Activated CD4-positive, alpha-beta memory T cell treated with anti-CD3 and anti-CD28 coated beads for 36 hours (primary cell): ENCODE measurements at regions not wholly inside any gene's neighbourhood (a gene's known extent, or its start where the extent isn't known, plus 50 kb on each side); places are given as distances from the start of the nearest gene placed in this dataset.

ENCODE experiments used
- CTCF ChIA-PET: fragments of 350-600 bp; sonication (Branson Sonifier 250); formaldehyde crosslinking; loops from one replicate; lab custom pipeline; 2021; ENCODE audit warnings: antibody characterized with exemption, inconsistent platforms; lab: Charles Lee
- POLR2A ChIA-PET: fragments of 350-600 bp; sonication (Branson Sonifier 250); formaldehyde crosslinking; loops from one replicate; lab custom pipeline; 2021; ENCODE audit warnings: antibody characterized with exemption; lab: Charles Lee
- DNase-seq: peaks from one replicate; pipeline ENCODE4 v3.0.0-alpha.2; 2020
- H3K27ac Mint-ChIP-seq: one replicate; pipeline ENCODE4 v1.8.0; 2021; ENCODE audit warnings: mixed read lengths
- H3K27me3 Mint-ChIP-seq: one replicate; pipeline ENCODE4 v1.8.0; 2021; ENCODE audit warnings: mixed read lengths
- H3K36me3 Mint-ChIP-seq: one replicate; pipeline ENCODE4 v1.8.0; 2021; ENCODE audit warnings: mixed read lengths
- H3K4me1 Mint-ChIP-seq: one replicate; pipeline ENCODE4 v1.8.0; 2021; ENCODE audit warnings: low read depth, mixed read lengths
- H3K4me3 Mint-ChIP-seq: one replicate; pipeline ENCODE4 v1.8.0; 2021; ENCODE audit warnings: mild to moderate bottlenecking, mixed read lengths
- H3K9me3 Mint-ChIP-seq: one replicate; pipeline ENCODE4 v1.8.0; 2021; ENCODE audit warnings: mixed read lengths
- intact Hi-C: fragments of 100-400 bp; cut with micrococcal nuclease; formaldehyde crosslinking; loops from one replicate; pipeline ENCODE4 v1.15.1; 2023

DNA sequence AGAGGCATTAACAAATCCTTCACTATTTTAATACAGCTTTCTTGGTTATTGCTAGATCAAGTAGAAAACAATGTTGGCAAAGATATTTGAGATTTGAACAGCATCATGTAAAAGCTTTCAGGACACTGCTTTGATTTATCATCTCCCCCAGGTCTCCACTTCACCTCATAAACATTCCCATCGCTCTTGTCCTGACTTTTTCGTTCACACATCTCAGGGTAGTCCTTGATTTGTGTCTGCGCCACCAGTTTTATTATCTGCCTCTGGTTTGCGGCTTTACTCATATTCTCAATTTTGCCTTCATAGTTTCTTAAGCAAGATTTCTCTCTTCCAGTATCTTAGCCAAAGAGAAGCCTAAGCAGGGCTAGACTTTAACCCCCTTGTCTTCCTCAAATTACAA is 63.5 kb upstream of the ROR1 start:
- Mint-ChIP-seq H3K27me3 (no peaks in the 10 kb centered on the region), H3K4me1 (no peaks in the 10 kb centered on the region), H3K4me3 (no peak overlapping the region), H3K27ac (no peak overlapping the region), H3K9me3 (no peaks in the 10 kb centered on the region), H3K36me3 (no peaks in the 10 kb centered on the region)
- ChIA-PET CTCF (interaction anchor here (0.8 kb wide), 1 partner anchor 19 kb away, joined by 3 read pairs; no protein-coding TSS in a partner anchor), POLR2A (no interaction called here)
- intact Hi-C loops = no loop called here
- no peak for DNase-seq

- no peaks in the 10 kb centered on the region for H3K9me3 Mint-ChIP-seq
- no peak overlapping the region for H3K27ac Mint-ChIP-seq
- POLR2A ChIA-PET = no interaction called here
- DNase-seq = no peak
- intact Hi-C loops = no loop called here
- CTCF ChIA-PET = interaction anchor here (0.8 kb wide), 1 partner anchor 19 kb away, joined by 3 read pairs; no protein-coding TSS in a partner anchor
- H3K4me1 Mint-ChIP-seq = no peaks in the 10 kb centered on the region
- no peaks in the 10 kb centered on the region for H3K27me3 Mint-ChIP-seq
- no peaks in the 10 kb centered on the region for H3K36me3 Mint-ChIP-seq
- no peak overlapping the region for H3K4me3 Mint-ChIP-seq
These were observed 62.9 kb upstream of the ROR1 start for GRCh38 chr1:63710761-63711380.

DNA sequence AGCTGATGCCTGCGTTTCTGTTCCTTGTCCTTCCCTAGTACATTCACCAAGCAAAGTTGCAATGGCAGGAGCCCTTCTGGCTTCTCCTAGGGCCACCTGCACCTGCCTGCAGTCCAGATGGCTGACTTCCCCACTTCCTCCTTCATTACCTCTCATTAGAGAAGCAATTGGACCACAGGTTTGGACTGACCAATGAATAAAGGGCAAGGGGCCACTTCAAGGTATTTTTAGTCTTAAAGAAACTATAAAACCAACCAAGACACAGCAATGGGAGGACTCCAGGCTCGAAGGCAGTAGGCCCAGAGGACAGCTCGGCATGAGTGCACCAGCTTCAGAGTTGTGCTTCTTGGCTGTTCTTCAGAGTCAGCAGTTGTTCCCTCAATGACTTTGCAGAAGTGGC is 60.8 kb upstream of the ROR1 start:
- DNase-seq = no peak
- intact Hi-C loops = no loop called here
- H3K9me3 Mint-ChIP-seq = no peaks in the 10 kb centered on the region
- ChIA-PET POLR2A (no interaction called here), CTCF (no interaction called here)
- no peaks in the 10 kb centered on the region for H3K4me1 Mint-ChIP-seq
- H3K27ac Mint-ChIP-seq = no peak overlapping the region
- H3K4me3 Mint-ChIP-seq = no peak overlapping the region
- H3K27me3 Mint-ChIP-seq = no peaks in the 10 kb centered on the region
- no peaks in the 10 kb centered on the region for H3K36me3 Mint-ChIP-seq

DNA sequence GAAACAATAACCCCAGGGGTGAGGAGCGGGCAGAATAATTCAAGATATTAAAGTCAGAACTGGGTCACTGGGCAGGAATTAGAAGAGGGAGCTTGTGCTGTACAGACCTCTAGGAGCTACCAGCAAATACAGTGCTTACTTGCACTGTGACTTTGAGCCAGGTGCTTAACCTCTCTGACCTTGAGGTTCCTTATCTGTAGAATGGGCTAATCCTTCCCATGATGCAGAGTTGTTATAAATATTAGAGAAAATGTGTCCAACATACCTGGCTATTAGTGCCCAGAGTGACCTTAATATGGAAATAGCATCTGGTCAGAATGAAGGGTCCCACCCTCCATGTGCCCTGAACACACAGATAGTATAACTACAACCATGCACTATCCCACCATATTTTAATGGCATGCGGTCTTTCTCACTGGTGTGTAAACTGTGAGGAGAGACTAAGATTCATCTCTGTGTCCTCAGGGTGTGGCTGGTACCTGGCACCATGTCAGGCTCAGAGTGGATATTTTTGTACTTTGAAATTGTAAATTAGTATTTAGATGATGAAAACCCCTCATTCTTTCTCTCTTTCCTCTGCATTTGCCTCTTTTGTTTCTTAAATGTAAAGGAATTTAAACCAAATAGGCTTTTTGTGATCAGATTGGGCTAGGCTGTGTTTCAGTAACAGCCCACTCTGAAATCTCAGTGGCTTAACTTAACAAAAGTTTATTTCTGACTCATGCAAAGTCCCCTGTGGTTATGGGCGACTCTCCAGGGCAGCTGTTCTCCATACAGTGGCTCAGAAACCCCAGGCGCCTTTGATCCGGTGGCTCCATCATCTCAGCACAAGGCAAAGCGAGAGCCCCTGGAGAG is 60.0 kb upstream of the ROR1 start:
- DNase-seq = no peak
- H3K4me3 Mint-ChIP-seq = no peak overlapping the region
- intact Hi-C loops = no loop called here
- POLR2A ChIA-PET = no interaction called here
- no peaks in the 10 kb centered on the region for H3K4me1 Mint-ChIP-seq
- H3K27me3 Mint-ChIP-seq = no peaks in the 10 kb centered on the region
- no peaks in the 10 kb centered on the region for H3K9me3 Mint-ChIP-seq
- no peaks in the 10 kb centered on the region for H3K36me3 Mint-ChIP-seq
- CTCF ChIA-PET = no interaction called here
- H3K27ac Mint-ChIP-seq = no peak overlapping the region

- CTCF ChIA-PET = no interaction called here
- no peaks in the 10 kb centered on the region for H3K36me3 Mint-ChIP-seq
- no peak for DNase-seq
- H3K4me3 Mint-ChIP-seq = no peak overlapping the region
- POLR2A ChIA-PET = no interaction called here
- no peaks in the 10 kb centered on the region for H3K4me1 Mint-ChIP-seq
- intact Hi-C loops = no loop called here
- no peaks in the 10 kb centered on the region for H3K9me3 Mint-ChIP-seq
- no peaks in the 10 kb centered on the region for H3K27me3 Mint-ChIP-seq
- no peak overlapping the region for H3K27ac Mint-ChIP-seq
These were observed 59.4 kb upstream of the ROR1 start for GRCh38 chr1:63714482-63714760.

DNA sequence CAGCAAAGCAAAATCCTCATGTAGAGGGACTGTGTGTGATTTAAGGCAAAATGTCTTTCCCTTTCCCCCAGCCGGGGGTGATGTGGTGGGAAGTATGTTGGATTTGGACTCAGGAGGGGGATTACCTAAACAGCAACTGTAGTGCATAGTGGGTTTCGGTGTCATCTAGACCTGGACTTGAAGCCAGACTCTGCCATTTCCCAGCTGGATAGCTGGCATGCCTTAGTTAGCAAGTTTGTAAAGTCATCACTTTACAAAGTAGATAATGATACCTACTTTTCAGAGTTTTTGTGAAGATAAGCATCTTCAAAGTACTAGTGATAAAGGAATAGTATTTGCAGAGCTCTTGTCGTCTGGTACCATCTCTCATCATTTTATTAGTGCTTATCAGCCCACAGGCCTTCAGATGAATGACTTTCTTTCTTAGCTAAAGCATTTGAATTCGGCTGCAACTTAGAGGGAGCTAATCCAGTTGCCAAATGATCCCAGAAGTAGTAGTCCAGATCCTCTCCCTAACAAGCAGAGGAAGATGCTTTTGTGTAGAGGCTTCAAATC is 56.2 kb upstream of the ROR1 start:
- intact Hi-C loops = no loop called here
- H3K27me3 Mint-ChIP-seq = no peaks in the 10 kb centered on the region
- DNase-seq = no peak
- no peak overlapping the region for H3K4me3 Mint-ChIP-seq
- no peaks in the 10 kb centered on the region for H3K4me1 Mint-ChIP-seq
- no peaks in the 10 kb centered on the region for H3K9me3 Mint-ChIP-seq
- POLR2A ChIA-PET = no interaction called here
- H3K36me3 Mint-ChIP-seq = no peaks in the 10 kb centered on the region
- no peak overlapping the region for H3K27ac Mint-ChIP-seq
- CTCF ChIA-PET = no interaction called here

DNA sequence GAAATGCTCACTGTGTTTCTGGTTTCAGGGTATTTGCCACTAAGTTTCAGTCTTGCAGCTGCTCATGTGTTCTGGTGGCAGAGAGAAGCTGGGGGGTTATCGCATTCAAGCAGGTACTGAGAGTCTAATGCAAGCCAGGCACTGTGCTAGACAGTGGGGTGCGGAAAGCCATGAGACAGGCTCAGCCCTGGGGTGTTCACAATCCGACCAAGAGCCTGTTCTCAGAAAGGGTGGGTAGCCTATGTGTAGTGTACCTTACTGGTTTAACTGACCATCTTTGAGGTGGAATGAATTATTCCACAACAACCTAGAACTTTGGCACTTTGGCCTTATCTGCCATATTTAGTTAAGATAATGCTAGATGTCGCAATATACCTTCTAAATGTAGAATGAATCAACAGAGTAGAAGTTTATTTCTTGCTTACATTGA is 55.3 kb upstream of the ROR1 start:
- ChIA-PET POLR2A (no interaction called here), CTCF (no interaction called here)
- DNase-seq = no peak
- intact Hi-C loops = no loop called here
- Mint-ChIP-seq H3K27me3 (no peaks in the 10 kb centered on the region), H3K4me1 (no peaks in the 10 kb centered on the region), H3K4me3 (no peak overlapping the region), H3K36me3 (no peaks in the 10 kb centered on the region), H3K27ac (no peak overlapping the region), H3K9me3 (no peaks in the 10 kb centered on the region)

DNA sequence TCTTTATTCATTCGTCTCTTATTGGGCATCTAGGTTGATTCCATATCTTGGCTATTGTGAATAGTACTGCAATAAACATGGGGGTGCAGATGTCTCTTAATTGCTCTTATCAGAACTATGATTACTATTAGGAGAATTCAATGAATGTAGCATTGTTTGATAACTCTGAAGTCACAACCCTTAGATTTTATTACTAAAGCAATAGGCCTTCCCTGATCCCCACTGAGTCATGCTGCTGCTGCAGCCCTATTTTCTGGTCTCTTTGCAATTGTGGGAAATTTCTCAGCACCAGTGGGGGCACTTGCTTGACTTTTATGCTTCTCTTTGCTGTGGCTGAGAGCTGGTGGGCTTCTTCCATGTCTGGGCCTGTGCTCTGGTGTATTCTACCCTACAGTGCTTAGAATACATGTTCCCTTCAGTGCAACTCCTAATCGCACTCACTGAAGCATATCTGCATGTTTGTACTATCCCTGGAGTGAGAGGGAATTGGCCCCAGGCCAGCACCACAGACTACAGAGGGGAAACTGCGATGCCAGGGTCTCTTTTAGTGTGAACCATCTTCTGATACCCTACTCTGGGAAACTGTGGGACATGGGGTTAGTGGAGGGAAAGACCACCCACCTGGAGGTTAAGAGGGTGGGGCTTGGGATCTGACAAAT is 52.2 kb upstream of the ROR1 start:
- Mint-ChIP-seq H3K4me1 (no peaks in the 10 kb centered on the region), H3K27ac (no peak overlapping the region), H3K36me3 (no peaks in the 10 kb centered on the region), H3K9me3 (no peaks in the 10 kb centered on the region), H3K27me3 (no peaks in the 10 kb centered on the region), H3K4me3 (no peak overlapping the region)
- DNase-seq = no peak
- ChIA-PET CTCF (no interaction called here), POLR2A (no interaction called here)
- intact Hi-C loops = no loop called here

DNA sequence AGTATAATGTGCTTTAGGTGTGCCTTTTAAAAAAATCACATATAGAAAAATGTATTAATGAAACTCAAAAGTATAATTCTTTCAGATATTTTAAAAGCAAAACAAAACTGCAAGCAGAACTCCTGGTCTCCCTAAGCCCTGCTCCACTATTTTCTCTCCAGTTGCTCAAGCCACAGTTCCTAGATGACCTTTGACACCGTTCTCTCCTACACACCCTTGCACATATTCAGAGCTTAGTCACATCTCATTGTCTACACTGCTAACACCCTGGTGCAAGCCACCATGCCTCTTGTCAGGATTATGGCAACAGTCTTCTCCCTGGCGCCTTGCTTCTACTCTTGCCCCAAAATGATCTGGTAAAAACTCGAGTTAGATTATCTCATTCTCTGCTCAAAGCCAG is 50.2 kb upstream of the ROR1 start:
- H3K9me3 Mint-ChIP-seq = no peaks in the 10 kb centered on the region

More for the DNA sequence above, 50.2 kb upstream of the ROR1 start:
- no peak overlapping the region for H3K4me3 Mint-ChIP-seq
- H3K36me3 Mint-ChIP-seq = peaks cover 1% of the 10 kb centered on the region
- no peak for DNase-seq
- H3K27me3 Mint-ChIP-seq = no peaks in the 10 kb centered on the region
- ChIA-PET CTCF (no interaction called here), POLR2A (no interaction called here)
- H3K4me1 Mint-ChIP-seq = no peaks in the 10 kb centered on the region
- intact Hi-C loops = no loop called here
- no peak overlapping the region for H3K27ac Mint-ChIP-seq
